ENCODE measurements at regions not wholly inside any gene's neighbourhood (a gene's known extent, or its start where the extent isn't known, plus 50 kb on each side); places are given as distances from the start of the nearest gene placed in this dataset.

DNA sequence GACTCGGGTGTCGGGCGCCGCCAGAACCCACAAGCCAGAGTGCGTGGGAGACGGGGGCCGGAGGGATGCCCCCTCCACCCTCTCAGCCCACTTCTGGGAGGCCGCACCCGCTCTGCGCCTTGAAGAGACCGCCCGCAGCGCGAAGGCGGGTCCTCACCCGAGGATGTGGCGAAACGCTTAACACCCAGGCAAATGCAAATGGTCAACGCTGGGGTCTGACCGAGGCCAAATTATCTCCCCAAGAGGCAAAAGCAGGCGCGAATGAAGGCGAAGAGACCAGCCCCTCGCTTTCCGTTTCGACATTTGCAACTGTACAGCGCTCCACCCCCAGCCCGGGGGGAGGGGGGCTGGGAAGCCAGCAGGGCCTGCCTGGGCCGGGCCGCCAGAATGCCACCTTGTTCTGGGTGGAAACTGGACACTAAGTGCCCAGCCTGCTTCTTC lies 137.7 kb upstream of the ZIC3 start:
- no peak overlapping the region for H2AFZ ChIP-seq (ENCODE audit: control insufficient read depth, low read depth, low read length)
- ChIA-PET CTCF (no interaction called here), SMC1A (ENCODE audit: uncharacterized antibody, unreplicated experiment) (no interaction called here), POLR2A (no interaction called here), RAD21 (ENCODE audit: unreplicated experiment) (no interaction called here)
- no peaks in the 10 kb centered on the region for H3K79me2 ChIP-seq (ENCODE audit: control insufficient read depth, insufficient read depth, low read length)
- no peak overlapping the region for H3K9ac ChIP-seq (ENCODE audit: control insufficient read depth, insufficient read depth, low read length)
- H3K27ac ChIP-seq (ENCODE audit: control insufficient read depth, insufficient read depth), result no peak overlapping the region
- TF ChIP-seq MEF2A (IDR thresholded peaks at IDR 0.05; ENCODE audit: insufficient read depth, low read depth, low read length) (no peak), ESRRA (IDR thresholded peaks at IDR 0.05; ENCODE audit: low read length) (no peak), FOXK2 (IDR thresholded peaks at IDR 0.05) (no peak), ATF7 (IDR thresholded peaks at IDR 0.05; ENCODE audit: low read depth) (no peak), SREBF2 (IDR thresholded peaks at IDR 0.05; ENCODE audit: low read length) (no peak), JUND (IDR thresholded peaks at IDR 0.05; ENCODE audit: low read depth, low read length) (no peak), ZBED1 (IDR thresholded peaks at IDR 0.05; ENCODE audit: borderline replicate concordance) (no peak), POU2F2 (IDR thresholded peaks at IDR 0.05; ENCODE audit: borderline replicate concordance, low read depth, low read length) (no peak), EED (IDR thresholded peaks at IDR 0.05; ENCODE audit: low read depth) (no peak), NFXL1 (IDR thresholded peaks at IDR 0.05; ENCODE audit: borderline replicate concordance) (no peak), DPF2 (IDR thresholded peaks at IDR 0.05) (no peak), CREM (IDR thresholded peaks at IDR 0.05; ENCODE audit: low read depth) (no peak), GATAD2B (conservative IDR thresholded peaks at IDR 0.05; ENCODE audit: low read depth) (no peak)
- TF ChIP-seq, protein P1, sequence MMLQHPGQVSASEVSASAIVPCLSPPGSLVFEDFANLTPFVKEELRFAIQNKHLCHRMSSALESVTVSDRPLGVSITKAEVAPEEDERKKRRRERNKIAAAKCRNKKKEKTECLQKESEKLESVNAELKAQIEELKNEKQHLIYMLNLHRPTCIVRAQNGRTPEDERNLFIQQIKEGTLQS (IDR thresholded peaks at IDR 0.05; ENCODE audit: borderline replicate concordance, extremely low read depth, low read depth, low read length), result no peak
- TF ChIP-seq, protein P2, sequence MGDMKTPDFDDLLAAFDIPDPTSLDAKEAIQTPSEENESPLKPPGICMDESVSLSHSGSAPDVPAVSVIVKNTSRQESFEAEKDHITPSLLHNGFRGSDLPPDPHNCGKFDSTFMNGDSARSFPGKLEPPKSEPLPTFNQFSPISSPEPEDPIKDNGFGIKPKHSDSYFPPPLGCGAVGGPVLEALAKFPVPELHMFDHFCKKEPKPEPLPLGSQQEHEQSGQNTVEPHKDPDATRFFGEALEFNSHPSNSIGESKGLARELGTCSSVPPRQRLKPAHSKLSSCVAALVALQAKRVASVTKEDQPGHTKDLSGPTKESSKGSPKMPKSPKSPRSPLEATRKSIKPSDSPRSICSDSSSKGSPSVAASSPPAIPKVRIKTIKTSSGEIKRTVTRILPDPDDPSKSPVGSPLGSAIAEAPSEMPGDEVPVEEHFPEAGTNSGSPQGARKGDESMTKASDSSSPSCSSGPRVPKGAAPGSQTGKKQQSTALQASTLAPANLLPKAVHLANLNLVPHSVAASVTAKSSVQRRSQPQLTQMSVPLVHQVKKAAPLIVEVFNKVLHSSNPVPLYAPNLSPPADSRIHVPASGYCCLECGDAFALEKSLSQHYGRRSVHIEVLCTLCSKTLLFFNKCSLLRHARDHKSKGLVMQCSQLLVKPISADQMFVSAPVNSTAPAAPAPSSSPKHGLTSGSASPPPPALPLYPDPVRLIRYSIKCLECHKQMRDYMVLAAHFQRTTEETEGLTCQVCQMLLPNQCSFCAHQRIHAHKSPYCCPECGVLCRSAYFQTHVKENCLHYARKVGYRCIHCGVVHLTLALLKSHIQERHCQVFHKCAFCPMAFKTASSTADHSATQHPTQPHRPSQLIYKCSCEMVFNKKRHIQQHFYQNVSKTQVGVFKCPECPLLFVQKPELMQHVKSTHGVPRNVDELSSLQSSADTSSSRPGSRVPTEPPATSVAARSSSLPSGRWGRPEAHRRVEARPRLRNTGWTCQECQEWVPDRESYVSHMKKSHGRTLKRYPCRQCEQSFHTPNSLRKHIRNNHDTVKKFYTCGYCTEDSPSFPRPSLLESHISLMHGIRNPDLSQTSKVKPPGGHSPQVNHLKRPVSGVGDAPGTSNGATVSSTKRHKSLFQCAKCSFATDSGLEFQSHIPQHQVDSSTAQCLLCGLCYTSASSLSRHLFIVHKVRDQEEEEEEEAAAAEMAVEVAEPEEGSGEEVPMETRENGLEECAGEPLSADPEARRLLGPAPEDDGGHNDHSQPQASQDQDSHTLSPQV (IDR thresholded peaks at IDR 0.05), result no peak
- TF ChIP-seq, protein P3, sequence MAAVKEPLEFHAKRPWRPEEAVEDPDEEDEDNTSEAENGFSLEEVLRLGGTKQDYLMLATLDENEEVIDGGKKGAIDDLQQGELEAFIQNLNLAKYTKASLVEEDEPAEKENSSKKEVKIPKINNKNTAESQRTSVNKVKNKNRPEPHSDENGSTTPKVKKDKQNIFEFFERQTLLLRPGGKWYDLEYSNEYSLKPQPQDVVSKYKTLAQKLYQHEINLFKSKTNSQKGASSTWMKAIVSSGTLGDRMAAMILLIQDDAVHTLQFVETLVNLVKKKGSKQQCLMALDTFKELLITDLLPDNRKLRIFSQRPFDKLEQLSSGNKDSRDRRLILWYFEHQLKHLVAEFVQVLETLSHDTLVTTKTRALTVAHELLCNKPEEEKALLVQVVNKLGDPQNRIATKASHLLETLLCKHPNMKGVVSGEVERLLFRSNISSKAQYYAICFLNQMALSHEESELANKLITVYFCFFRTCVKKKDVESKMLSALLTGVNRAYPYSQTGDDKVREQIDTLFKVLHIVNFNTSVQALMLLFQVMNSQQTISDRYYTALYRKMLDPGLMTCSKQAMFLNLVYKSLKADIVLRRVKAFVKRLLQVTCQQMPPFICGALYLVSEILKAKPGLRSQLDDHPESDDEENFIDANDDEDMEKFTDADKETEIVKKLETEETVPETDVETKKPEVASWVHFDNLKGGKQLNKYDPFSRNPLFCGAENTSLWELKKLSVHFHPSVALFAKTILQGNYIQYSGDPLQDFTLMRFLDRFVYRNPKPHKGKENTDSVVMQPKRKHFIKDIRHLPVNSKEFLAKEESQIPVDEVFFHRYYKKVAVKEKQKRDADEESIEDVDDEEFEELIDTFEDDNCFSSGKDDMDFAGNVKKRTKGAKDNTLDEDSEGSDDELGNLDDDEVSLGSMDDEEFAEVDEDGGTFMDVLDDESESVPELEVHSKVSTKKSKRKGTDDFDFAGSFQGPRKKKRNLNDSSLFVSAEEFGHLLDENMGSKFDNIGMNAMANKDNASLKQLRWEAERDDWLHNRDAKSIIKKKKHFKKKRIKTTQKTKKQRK (IDR thresholded peaks at IDR 0.05; ENCODE audit: low read depth, low read length), result no peak
- in situ Hi-C loops (cut with MboI), result no loop called here
- no peak for DNase-seq (ENCODE audit: low read depth, low spot score)
- WGBS (ENCODE audit: insufficient coverage, insufficient replicate concordance, low lambda C conversion rate, missing lambda C conversion rate), result 29% methylated on average over 29 of the region's 30 CpGs
- H3K9me3 ChIP-seq (replicated peaks; ENCODE audit: control insufficient read depth, insufficient read depth, low read length), result no peaks in the 10 kb centered on the region; the same call in 2 of the 3 replicates
- H3K36me3 ChIP-seq (ENCODE audit: control insufficient read depth in 2 of 2, insufficient read depth in 2 of 2, low read length in 1 of 2), result no peaks in the 10 kb centered on the region
- intact Hi-C loops (cut with micrococcal nuclease; ENCODE audit: unreplicated experiment), result no loop called here
- no peak for ATAC-seq
- 0 out of 2 replicates have a peak overlapping the region, but pooled peaks have one; percentile 25 for H3K4me2 ChIP-seq (ENCODE audit: control insufficient read depth, insufficient read depth)
- no TSS peak for BruUV-seq (replicated peaks)
- H3K4me1 ChIP-seq (ENCODE audit: control insufficient read depth, insufficient read depth, low read length), result no peaks in the 10 kb centered on the region
- H3K27me3 ChIP-seq (replicated peaks in 1 of 2; ENCODE audit: control insufficient read depth in 2 of 2, insufficient read depth in 2 of 2, low read length in 1 of 2), result no peaks in the 10 kb centered on the region; a peak in 4 of 4 replicates
- FAIRE-seq, result no peak
- no peak overlapping the region for H3K4me3 ChIP-seq
- H4K20me1 ChIP-seq (ENCODE audit: control insufficient read depth, insufficient read depth), result no peaks in the 10 kb centered on the region
